Osteoblast (primary cell): ENCODE measurements at regions not wholly inside any gene's neighbourhood (a gene's known extent, or its start where the extent isn't known, plus 50 kb on each side); places are given as distances from the start of the nearest gene placed in this dataset.
"Not testable (repeated sequence)": the region's sequence is repeated elsewhere in the genome, so short reads cannot be mapped to it uniquely, and the experiment has no call there.

Experiments used
- DNase-seq: peaks from one replicate; pipeline ENCODE4 v3.0.0; 2011; ENCODE audit warnings: low spot score, mixed read lengths; ENCODE audit not compliant: insufficient read length; ENCODE audit errors: missing footprints
- H2AFZ ChIP-seq: 2 replicates; pipeline ENCODE4 v1.6.0; 2011; ENCODE audit warnings: mild to moderate bottlenecking, low read length
- H3K27ac ChIP-seq: 2 replicates; pipeline ENCODE4 v1.5.1; 2011; ENCODE audit warnings: mild to moderate bottlenecking, low read depth, low read length, moderate library complexity
- H3K27me3 ChIP-seq: 2 replicates; pipeline ENCODE4 v1.6.0; 2012; ENCODE audit warnings: mild to moderate bottlenecking, control low read depth, inconsistent platforms, low read length, moderate library complexity; ENCODE audit not compliant: insufficient read depth
- H3K36me3 ChIP-seq: 2 replicates; pipeline ENCODE4 v1.5.1; 2011; ENCODE audit warnings: mild to moderate bottlenecking, low read length, control low read depth, moderate library complexity; ENCODE audit not compliant: insufficient read depth
- H3K4me1 ChIP-seq: 2 replicates; pipeline ENCODE4 v1.5.1; 2011; ENCODE audit warnings: mild to moderate bottlenecking, low read length, control low read depth, moderate library complexity; ENCODE audit not compliant: insufficient read depth
- H3K4me2 ChIP-seq: 2 replicates; pipeline ENCODE4 v1.6.0; 2011; ENCODE audit warnings: mild to moderate bottlenecking, low read length; ENCODE audit not compliant: insufficient read depth
- H3K4me3 ChIP-seq: fragments of 200-600 bp; sonication (generic); 3 replicates; pipeline ENCODE4 v1.5.1; 2012; ENCODE audit warnings: mild to moderate bottlenecking, low read length, inconsistent platforms; ENCODE audit not compliant: insufficient read depth
- H3K79me2 ChIP-seq: 2 replicates; pipeline ENCODE4 v1.6.0; 2012; ENCODE audit warnings: mild to moderate bottlenecking, low read length, control low read depth, inconsistent platforms; ENCODE audit not compliant: insufficient read depth
- H3K9me3 ChIP-seq: 2 replicates; pipeline ENCODE4 v1.5.1; 2011; ENCODE audit warnings: low read depth, low read length, control low read depth
- H4K20me1 ChIP-seq: 2 replicates; pipeline ENCODE4 v1.6.0; 2012; ENCODE audit warnings: mild to moderate bottlenecking, low read length, control low read depth; ENCODE audit not compliant: insufficient read depth
- TF ChIP-seq, protein P1 (sequence below): IDR thresholded peaks from 2 replicates; pipeline ENCODE4 v1.5.1; 2011; ENCODE audit warnings: mild to moderate bottlenecking, low read depth, low read length, moderate library complexity; ENCODE audit errors: extremely low read depth

DNA sequence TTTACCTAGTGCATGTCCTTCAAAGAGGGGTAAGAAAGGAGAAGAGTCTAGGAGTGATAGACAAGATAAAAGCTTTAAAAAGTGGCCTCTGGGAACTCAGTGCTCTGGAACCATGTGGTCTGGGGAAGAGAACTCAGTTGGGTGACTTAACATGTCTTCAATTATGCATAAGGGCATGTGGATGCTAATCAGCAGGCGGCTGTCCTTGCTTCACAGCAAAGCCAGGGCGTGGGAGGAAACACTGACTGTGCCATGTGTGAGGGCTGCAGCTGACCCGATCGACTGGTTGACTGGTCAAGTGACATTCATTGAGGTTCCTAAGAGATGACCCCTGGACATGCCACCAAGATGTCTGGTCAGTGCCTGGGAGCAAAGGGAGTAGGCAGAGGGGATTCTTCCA lies 1053.8 kb downstream of the BCL11B start:
- TF ChIP-seq, protein P1, sequence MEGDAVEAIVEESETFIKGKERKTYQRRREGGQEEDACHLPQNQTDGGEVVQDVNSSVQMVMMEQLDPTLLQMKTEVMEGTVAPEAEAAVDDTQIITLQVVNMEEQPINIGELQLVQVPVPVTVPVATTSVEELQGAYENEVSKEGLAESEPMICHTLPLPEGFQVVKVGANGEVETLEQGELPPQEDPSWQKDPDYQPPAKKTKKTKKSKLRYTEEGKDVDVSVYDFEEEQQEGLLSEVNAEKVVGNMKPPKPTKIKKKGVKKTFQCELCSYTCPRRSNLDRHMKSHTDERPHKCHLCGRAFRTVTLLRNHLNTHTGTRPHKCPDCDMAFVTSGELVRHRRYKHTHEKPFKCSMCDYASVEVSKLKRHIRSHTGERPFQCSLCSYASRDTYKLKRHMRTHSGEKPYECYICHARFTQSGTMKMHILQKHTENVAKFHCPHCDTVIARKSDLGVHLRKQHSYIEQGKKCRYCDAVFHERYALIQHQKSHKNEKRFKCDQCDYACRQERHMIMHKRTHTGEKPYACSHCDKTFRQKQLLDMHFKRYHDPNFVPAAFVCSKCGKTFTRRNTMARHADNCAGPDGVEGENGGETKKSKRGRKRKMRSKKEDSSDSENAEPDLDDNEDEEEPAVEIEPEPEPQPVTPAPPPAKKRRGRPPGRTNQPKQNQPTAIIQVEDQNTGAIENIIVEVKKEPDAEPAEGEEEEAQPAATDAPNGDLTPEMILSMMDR: no peak
- Histone ChIP-seq H3K4me3 (no peak overlapping the region), H3K4me1 (no peaks in the 10 kb centered on the region), H3K27ac (no peak overlapping the region), H4K20me1 (no peaks in the 10 kb centered on the region), H3K9me3 (no peaks in the 10 kb centered on the region), H3K36me3 (no peaks in the 10 kb centered on the region), H2AFZ (no peak overlapping the region), H3K4me2 (no peak overlapping the region), H3K79me2 (no peaks in the 10 kb centered on the region), H3K27me3 (no peaks in the 10 kb centered on the region)
- no peak for DNase-seq

DNA sequence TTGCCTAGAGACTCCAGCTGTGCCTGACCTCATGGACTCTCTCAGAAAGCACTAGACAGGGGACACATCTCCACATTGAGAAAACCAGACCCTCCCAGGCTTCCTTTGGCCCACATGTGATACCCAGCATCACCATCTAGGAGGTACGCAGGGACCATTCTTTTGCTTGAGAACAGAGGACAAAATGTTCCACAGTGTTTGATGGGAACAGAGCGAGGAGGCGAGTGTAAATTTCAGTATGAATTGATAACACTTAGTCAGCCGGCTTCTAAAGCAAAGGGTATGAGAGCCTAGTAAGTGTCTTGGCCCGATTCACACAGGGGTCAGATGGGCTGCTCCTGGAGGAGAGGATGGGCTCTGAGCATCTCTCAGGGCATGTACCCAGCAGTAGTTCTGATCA lies 1052.4 kb downstream of the BCL11B start:
- no peaks in the 10 kb centered on the region for H3K27me3 ChIP-seq
- no peak overlapping the region for H3K4me3 ChIP-seq
- H3K4me1 ChIP-seq: no peaks in the 10 kb centered on the region
- TF ChIP-seq, protein P1: no peak
- DNase-seq: no peak
- no peaks in the 10 kb centered on the region for H3K9me3 ChIP-seq
- H3K4me2 ChIP-seq: no peak overlapping the region
- no peak overlapping the region for H2AFZ ChIP-seq
- H3K27ac ChIP-seq: no peak overlapping the region
- H3K79me2 ChIP-seq: no peaks in the 10 kb centered on the region
- H4K20me1 ChIP-seq: no peaks in the 10 kb centered on the region
- no peaks in the 10 kb centered on the region for H3K36me3 ChIP-seq

DNA sequence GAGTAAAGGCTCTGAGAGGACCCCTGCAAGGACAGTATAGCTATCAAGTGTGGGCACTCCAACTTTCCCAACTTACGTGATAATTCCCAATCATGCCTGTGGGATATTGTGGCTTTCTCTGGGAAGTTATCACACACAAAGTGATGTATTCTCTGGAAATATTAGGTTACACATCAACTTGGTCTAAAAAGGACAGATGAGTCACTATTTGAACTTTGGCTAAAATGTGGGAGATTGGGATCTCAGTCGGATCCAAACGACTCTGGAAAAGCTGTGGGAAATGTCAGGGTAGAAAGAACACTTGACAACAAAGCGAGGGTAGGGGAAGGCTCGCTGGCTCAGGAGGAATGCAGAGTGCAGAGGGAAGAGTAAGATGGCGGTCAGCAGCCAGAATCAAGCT lies 1048.9 kb downstream of the BCL11B start:
- DNase-seq: no peak
- Histone ChIP-seq H4K20me1 (no peaks in the 10 kb centered on the region), H3K9me3 (no peaks in the 10 kb centered on the region), H2AFZ (no peak overlapping the region), H3K4me2 (no peak overlapping the region), H3K27ac (no peak overlapping the region), H3K27me3 (no peaks in the 10 kb centered on the region), H3K4me1 (no peaks in the 10 kb centered on the region), H3K4me3 (no peak overlapping the region), H3K79me2 (no peaks in the 10 kb centered on the region), H3K36me3 (no peaks in the 10 kb centered on the region)
- TF ChIP-seq, protein P1: no peak

DNA sequence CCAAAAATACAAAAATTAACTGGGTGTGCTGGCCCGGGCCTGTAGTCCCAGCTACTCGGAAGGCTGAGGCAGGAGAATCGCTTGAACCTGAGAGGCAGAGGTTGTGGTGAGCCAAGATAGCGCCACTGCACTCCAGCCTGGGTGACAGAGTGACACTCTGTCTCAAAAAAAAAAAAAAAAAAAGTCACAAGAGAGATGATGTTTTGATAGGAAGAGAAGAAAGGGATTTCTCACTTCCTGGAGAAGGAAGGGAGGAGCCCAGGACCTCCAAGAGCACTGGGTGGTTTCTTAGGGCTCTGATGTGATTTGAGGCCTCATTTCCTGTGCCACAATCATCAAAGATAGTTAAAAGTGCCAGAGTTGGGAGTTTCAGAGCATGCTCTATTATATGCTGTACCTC lies 1048.3 kb downstream of the BCL11B start:
- not testable (repeated sequence) for H3K4me1 ChIP-seq, H3K4me3 ChIP-seq, H3K9me3 ChIP-seq, DNase-seq, H2AFZ ChIP-seq, H4K20me1 ChIP-seq, H3K79me2 ChIP-seq, H3K4me2 ChIP-seq, H3K27me3 ChIP-seq, H3K27ac ChIP-seq, H3K36me3 ChIP-seq

DNA sequence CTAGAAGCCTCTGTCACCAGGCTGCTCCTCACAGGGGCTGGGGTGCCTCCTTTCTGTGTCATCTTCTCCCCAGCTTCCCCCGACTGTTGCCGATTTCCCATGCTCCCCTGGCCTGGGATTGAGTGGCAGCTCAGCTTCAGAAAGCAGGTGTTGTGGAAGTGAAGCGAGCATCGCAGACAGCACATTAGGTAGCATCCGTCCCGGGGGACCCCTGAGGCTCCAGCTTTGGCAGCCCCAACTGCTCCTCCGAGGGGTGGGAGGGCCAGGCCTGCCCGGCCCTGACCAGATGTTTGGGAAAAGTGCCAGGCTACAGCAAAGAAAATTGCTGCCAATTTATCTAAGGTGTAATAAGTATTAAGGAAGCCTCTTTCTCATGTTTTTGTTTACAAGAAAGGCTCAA lies 1045.6 kb downstream of the BCL11B start:
- no peak overlapping the region for H3K4me2 ChIP-seq
- no peak overlapping the region for H3K4me3 ChIP-seq
- no peak for DNase-seq
- H3K9me3 ChIP-seq: peaks cover 2% of the 10 kb centered on the region
- H3K27me3 ChIP-seq: no peaks in the 10 kb centered on the region
- TF ChIP-seq, protein P1: no peak
- H4K20me1 ChIP-seq: no peaks in the 10 kb centered on the region
- H3K79me2 ChIP-seq: no peaks in the 10 kb centered on the region
- no peak overlapping the region for H3K27ac ChIP-seq
- H3K36me3 ChIP-seq: no peaks in the 10 kb centered on the region
- no peaks in the 10 kb centered on the region for H3K4me1 ChIP-seq
- H2AFZ ChIP-seq: no peak overlapping the region
